Superior temporal gyrus (tissue), 1 donor: ENCODE measurements at regions not wholly inside any gene's neighbourhood (a gene's known extent, or its start where the extent isn't known, plus 50 kb on each side); places are given as distances from the start of the nearest gene placed in this dataset.
"Not testable (repeated sequence)": the region's sequence is repeated elsewhere in the genome, so short reads cannot be mapped to it uniquely, and the experiment has no call there.

Source experiments
- DNase-seq: peaks from one replicate; pipeline ENCODE4 v3.0.0-alpha.2; 2016; ENCODE audit errors: extremely low spot score

GRCh38 chr3:124362455-124362854, 367.8 kb upstream of the UMPS start:
- no peak for DNase-seq

DNA sequence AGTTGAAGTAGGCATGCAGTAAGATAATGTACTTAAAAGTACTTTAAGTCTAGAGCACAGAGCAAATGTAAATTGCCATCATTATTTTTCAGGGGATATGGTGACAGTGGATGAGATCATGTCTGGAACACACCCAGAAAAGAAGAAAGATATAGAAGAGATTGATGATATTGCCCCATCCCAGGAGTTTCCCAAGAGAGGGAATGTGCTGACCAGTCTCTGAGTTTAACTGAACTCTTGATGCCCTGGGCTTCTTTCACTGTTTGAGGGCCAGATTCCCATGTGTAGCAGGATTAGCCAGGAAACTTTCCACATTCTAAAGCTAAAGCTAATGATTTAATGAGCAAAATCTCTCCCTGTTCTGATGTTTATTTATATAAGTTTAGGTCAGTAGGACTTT, 366.8 kb upstream of the UMPS start:
- DNase-seq = no peak

- DNase-seq = no peak
Observed at GRCh38 chr3:124364317-124365020, 365.8 kb upstream of the UMPS start.

DNA sequence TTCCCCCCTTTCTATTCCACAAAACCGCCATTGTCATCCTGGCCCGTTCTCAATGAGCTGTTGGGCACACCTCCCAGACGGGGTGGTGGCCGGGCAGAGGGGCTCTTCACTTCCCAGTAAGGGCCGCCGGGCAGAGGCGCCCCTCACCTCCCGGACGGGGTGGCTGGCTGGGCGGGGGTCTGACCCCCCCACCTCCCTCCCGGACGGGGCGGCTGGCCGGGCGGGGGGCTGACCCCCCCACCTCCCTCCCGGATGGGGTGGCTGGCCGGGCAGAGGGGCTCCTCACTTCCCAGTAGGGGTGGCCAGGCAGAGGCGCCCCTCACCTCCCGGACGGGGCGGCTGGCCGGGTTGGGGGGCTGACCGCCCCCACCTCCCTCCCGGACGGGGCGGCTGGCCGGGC, 363.6 kb upstream of the UMPS start:
- DNase-seq = not testable (repeated sequence)

GRCh38 chr3:124372775-124373174, 357.5 kb upstream of the UMPS start:
- no peak for DNase-seq

- no peak for DNase-seq
Observed at GRCh38 chr3:124373524-124373923, 356.7 kb upstream of the UMPS start.

DNA sequence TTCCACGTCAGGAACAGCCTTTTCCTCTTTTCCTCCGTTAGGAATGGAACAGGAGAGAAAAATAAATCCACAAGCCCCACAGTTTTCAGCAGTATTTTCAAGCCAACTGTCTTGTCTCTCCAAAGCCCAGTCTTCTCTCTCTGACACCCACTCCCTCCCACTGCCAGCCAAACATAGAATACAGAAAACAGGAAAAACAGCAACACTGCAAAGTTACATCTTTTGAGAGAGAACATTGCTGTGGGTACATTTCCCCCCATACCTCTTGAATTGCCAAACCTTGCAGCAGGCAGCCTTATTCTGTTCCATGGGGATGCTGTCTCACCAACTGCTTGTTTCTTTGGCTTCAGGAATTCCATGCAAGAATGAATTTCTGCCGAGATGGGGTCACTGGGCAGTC, 355.7 kb upstream of the UMPS start:
- peak; percentile 64 for DNase-seq

GRCh38 chr3:124381575-124382333, 348.5 kb upstream of the UMPS start:
- no peak for DNase-seq

DNA sequence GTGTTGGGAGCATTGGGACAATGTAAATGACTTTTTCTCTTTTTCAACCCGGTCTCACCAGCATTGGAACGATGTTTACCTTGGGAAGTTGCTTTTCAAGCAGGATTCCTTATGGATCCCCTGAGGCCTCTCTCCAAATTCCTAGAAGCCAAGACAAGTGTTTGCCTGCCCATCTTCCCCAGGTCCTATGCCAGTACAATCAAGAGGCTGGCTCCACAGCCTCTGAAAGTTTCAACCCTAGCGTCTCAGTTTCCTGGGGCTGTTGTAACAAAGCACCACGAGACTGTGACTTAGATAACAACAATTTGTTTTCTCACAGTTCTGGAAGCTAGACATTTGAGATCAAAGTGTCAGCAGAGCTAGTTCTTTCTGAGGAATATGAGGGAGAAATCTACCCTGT, 347.2 kb upstream of the UMPS start:
- DNase-seq = no peak

- DNase-seq = no peak
Observed at GRCh38 chr3:124383846-124384466, 346.3 kb upstream of the UMPS start.

- DNase-seq = no peak
Observed at GRCh38 chr3:124384527-124384926, 345.7 kb upstream of the UMPS start.

DNA sequence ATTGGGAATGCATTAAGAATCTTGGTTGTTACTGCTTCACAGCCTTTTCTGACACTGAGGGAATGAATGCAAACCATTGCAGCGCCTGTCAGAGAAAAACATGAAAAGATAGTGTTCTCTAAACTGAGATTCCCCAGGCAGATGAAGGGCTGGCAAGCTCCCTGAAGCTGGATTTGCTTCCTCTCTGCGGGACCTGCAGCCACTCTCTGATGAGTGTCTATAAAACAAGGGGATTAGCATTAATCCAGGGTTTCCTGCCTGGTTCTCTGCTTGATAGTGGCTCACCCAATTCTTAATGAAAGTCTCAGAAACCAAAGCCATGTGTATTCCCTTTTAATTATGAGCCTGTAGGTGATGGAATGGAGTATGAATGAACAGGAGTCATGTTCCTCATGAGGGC, 344.3 kb upstream of the UMPS start:
- no peak for DNase-seq

DNA sequence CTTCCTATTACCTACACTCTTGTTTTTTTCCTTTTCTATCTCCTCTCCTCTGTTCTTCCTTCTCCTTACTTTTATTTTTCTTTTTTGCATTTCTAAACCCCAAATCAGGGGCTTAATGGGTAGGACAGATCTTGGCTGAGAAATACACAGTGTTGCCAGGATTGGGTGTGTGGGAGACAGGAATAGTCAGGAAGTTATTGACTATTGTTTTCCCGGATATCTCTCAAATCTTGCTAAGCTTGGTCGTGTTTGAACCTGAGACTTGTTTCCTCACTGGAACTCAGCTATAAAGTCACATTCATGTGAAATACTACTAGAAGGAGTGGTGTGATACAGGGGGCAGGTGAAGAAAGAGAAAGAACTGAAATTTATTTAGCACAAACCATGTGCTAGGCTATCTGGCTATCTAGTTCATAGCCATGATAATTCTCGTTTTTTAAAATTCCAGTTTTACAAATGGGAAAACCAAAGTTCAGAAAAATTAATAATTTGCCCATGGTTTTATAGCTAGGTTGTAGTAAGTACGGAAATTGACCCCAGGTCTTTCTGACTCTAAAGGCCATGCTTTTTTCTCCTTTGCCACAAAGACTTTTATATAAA, 343.2 kb upstream of the UMPS start:
- DNase-seq = no peak

GRCh38 chr3:124391774-124392173, 338.5 kb upstream of the UMPS start:
- DNase-seq = no peak

- no peak for DNase-seq
Observed at GRCh38 chr3:124393340-124393739, 336.9 kb upstream of the UMPS start.

DNA sequence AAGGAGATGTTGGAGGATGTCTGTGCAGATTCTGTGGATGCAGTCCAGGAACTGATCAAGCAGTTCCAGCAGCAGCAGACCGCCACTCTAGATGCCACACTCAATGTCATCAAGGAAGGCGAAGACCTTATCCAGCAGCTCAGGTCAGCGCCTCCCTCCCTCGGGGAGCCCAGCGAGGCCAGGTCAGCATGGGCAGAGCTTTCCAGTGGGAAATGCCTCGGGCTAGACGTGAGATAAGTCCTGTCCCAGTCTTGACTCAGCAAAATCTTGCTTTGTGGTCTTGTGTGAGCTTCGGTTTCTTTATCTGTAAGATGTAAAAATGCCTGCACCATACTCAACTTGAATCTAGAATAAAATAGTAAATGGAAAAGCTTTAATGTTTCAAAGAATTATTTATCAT, 335.1 kb upstream of the UMPS start:
- DNase-seq = no peak

DNA sequence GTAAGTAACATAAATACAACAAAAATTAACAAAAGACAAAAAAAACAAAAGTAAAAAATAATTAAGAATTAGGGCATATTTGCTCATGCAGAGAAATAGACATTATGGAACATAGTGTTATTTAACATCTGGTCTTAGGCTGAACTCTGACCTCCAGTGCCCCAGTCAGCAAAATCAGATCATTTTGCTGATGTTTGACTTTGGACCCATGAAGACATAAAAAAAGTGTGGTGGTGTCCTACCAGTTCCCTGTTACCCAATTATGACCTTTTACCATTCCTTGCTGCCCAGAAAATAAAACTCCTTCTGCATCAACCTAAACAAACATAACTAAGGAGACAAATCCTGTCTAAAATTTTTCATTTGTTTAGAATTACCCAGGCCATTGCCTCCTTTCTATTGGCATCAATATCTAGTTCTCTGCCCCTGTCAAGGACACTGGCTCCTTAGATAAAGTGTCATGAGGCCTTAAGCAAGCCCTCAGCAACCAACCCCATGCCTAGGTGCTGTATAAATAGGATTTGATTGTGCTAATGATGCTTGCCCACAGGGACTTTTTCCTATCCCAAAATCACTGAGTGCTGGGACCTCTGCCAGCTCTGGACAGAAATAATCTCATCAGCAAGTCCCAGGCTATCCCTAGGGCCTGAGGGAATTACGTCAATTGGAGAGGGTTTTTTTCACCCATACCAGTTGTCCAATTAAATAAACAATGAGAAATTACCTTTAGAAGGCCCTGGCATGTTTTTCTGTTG, 334.5 kb upstream of the UMPS start:
- DNase-seq = no peak

DNA sequence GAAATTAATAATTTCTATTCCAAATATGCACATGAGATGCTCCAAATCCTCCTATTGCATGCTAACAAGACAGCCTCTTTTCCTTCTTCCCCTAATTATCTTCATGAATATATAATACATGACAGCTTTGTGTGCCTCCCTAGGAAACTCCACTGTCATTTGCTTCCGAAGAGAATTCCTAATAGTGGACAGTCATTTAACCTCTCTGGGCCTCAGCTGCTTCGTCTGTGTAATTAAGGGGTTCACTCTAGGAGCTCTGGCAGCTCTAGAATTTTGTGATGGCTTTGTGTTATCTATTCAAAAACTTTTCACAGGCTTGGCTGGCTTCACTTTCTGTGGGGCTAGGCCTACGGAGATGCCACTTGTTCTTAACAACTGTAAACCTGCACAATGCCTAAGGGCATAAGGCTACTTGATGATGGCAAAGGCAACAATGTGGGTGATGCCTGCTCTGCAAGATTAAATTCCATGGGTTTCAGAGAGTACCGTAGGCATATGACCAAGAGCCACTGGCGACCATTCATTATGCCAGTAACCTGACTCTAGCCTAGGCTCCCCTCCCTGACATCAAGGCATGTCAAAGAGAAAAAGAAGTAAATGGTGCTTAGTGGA, 333.8 kb upstream of the UMPS start:
- no peak for DNase-seq

- no peak for DNase-seq
Observed at GRCh38 chr3:124397088-124397487, 333.2 kb upstream of the UMPS start.

- DNase-seq = no peak
Observed at GRCh38 chr3:124398594-124398993, 331.7 kb upstream of the UMPS start.

- DNase-seq = no peak
Observed at GRCh38 chr3:124401843-124402242, 328.4 kb upstream of the UMPS start.
